IMR-90 (cell line): ENCODE measurements at regions not wholly inside any gene's neighbourhood (a gene's known extent, or its start where the extent isn't known, plus 50 kb on each side); places are given as distances from the start of the nearest gene placed in this dataset.

Experiments
- ATAC-seq: fragments of 200-7000 bp; cut with Tn5 transposase; 2 replicates; pipeline ENCODE4 v1.9.1; 2020; ENCODE audit warnings: low read depth, mild to moderate bottlenecking, moderate library complexity
- BruUV-seq: library from RNA; stranded (reverse); fragments of 400-500 nt; replicated peaks from 2 replicates; lab custom pipeline; 2021; lab: Mats Ljungman, UMichigan
- CTCF ChIA-PET: fragments of 300-600 bp; formaldehyde crosslinking; extraction: SDS; loops from one replicate; lab custom pipeline; 2021; ENCODE audit warnings: antibody characterized with exemption; lab: Yijun Ruan, JAX
- POLR2A ChIA-PET: fragments of 300-600 bp; sonication (Branson Sonifier 250); formaldehyde crosslinking; loops from one replicate; lab custom pipeline; 2022; ENCODE audit warnings: antibody characterized with exemption; ENCODE audit not compliant: unreplicated experiment; lab: Charles Lee
- DNase-seq: peaks from one replicate; pipeline ENCODE4 v3.0.0; 2013
- H2AFZ ChIP-seq: replicated peaks from 2 replicates; pipeline ENCODE3; 2013; ENCODE audit warnings: low read length, mild to moderate bottlenecking; ENCODE audit not compliant: poor library complexity
- H2AK5ac ChIP-seq: 2 replicates; pipeline ENCODE4 v1.6.1; 2013; ENCODE audit warnings: low read depth, low read length, inconsistent platforms
- H2AK9ac ChIP-seq: replicated peaks from 2 replicates; pipeline ENCODE3; 2013; ENCODE audit warnings: mild to moderate bottlenecking, low read depth, low read length, moderate library complexity; ENCODE audit not compliant: poor library complexity
- H2BK120ac ChIP-seq: 2 replicates; pipeline ENCODE4 v1.6.1; 2013; ENCODE audit warnings: low read depth, low read length, inconsistent platforms
- H2BK15ac ChIP-seq: 3 replicates; pipeline ENCODE4 v1.6.1; 2013; ENCODE audit warnings: low read depth, low read length, inconsistent platforms
- H2BK20ac ChIP-seq: 2 replicates; pipeline ENCODE4 v1.6.1; 2013; ENCODE audit warnings: low read depth, mild to moderate bottlenecking, inconsistent platforms, low read length, moderate library complexity
- H2BK5ac ChIP-seq: 2 replicates; pipeline ENCODE4 v1.6.1; 2013; ENCODE audit warnings: mild to moderate bottlenecking, low read depth, low read length, inconsistent platforms; ENCODE audit not compliant: poor library complexity, severe bottlenecking
- H3K14ac ChIP-seq: replicated peaks from 2 replicates; pipeline ENCODE4 v1.6.1; 2013; ENCODE audit warnings: low read depth, low read length, inconsistent platforms
- H3K18ac ChIP-seq: 2 replicates; pipeline ENCODE4 v1.6.1; 2013; ENCODE audit warnings: low read depth, low read length, control low read depth
- H3K23ac ChIP-seq: 2 replicates; pipeline ENCODE4 v1.6.1; 2013; ENCODE audit warnings: low read depth, low read length, inconsistent platforms
- H3K27ac ChIP-seq: 2 replicates; pipeline ENCODE4 v1.5.1; 2013; ENCODE audit warnings: mild to moderate bottlenecking, control low read depth, low read length; ENCODE audit not compliant: insufficient read depth
- H3K27me3 ChIP-seq: 2 replicates; pipeline ENCODE4 v1.6.1; 2013; ENCODE audit warnings: low read length; ENCODE audit not compliant: control insufficient read depth, insufficient read depth
- H3K36me3 ChIP-seq: 2 replicates; pipeline ENCODE4 v1.6.1; 2013; ENCODE audit warnings: low read length, mixed read lengths; ENCODE audit not compliant: control insufficient read depth, insufficient read depth
- H3K4ac ChIP-seq: 2 replicates; pipeline ENCODE4 v1.6.1; 2013; ENCODE audit warnings: low read depth, low read length, inconsistent platforms
- H3K4me1 ChIP-seq: 2 replicates; pipeline ENCODE4 v1.6.1; 2013; ENCODE audit warnings: low read length, mixed read lengths; ENCODE audit not compliant: control insufficient read depth, insufficient read depth
- H3K4me2 ChIP-seq: 2 replicates; pipeline ENCODE4 v1.6.1; 2013; ENCODE audit warnings: low read depth, mild to moderate bottlenecking, control low read depth, low read length, moderate library complexity
- H3K4me3 ChIP-seq: 2 replicates; pipeline ENCODE4 v1.5.1; 2013; ENCODE audit warnings: low read depth, mild to moderate bottlenecking, control low read depth, low read length, moderate library complexity; ENCODE audit not compliant: insufficient read depth
- H3K56ac ChIP-seq: 2 replicates; pipeline ENCODE4 v1.6.1; 2013; ENCODE audit warnings: low read length, inconsistent platforms; ENCODE audit not compliant: insufficient read depth; ENCODE audit errors: extremely low read depth
- H3K79me1 ChIP-seq, 2 experiments: 2 replicates each; pipeline ENCODE4 v1.6.1; 2013; ENCODE audit warnings: low read length in 2 of 2, inconsistent platforms in 1 of 2, low read depth in 1 of 2
- H3K9ac ChIP-seq: 2 replicates; pipeline ENCODE4 v1.6.1; 2013; ENCODE audit warnings: low read depth, low read length, control low read depth
- H3K9me1 ChIP-seq: 2 replicates; pipeline ENCODE4 v1.6.1; 2013; ENCODE audit warnings: low read length, inconsistent platforms; ENCODE audit not compliant: insufficient read depth
- H3K9me3 ChIP-seq: 2 replicates; pipeline ENCODE4 v1.6.1; 2013; ENCODE audit warnings: low read length; ENCODE audit not compliant: control insufficient read depth, insufficient read depth
- H4K20me1 ChIP-seq: 2 replicates; pipeline ENCODE4 v1.6.1; 2013; ENCODE audit warnings: low read length, inconsistent platforms; ENCODE audit not compliant: insufficient read depth
- H4K5ac ChIP-seq: 2 replicates; pipeline ENCODE4 v1.6.1; 2013; ENCODE audit warnings: mild to moderate bottlenecking, low read depth, low read length, control low read depth
- H4K8ac ChIP-seq, 2 experiments: 2 replicates each; pipeline ENCODE4 v1.6.1; 2013; ENCODE audit warnings: low read depth in 2 of 2, low read length in 2 of 2, control low read depth in 1 of 2, inconsistent platforms in 1 of 2
- H4K91ac ChIP-seq: 2 replicates; pipeline ENCODE4 v1.6.1; 2013; ENCODE audit warnings: low read depth, low read length, inconsistent platforms; ENCODE audit not compliant: insufficient read depth
- BHLHE40 ChIP-seq: fragments of 150-350 bp; IDR thresholded peaks from 2 replicates; pipeline ENCODE4 v1.6.1; 2016; ENCODE audit warnings: mild to moderate bottlenecking, low read depth, low read length
- CEBPB ChIP-seq: IDR thresholded peaks from 2 replicates; pipeline ENCODE4 v1.6.1; 2012; ENCODE audit warnings: low read depth, low read length, improper control_type of control experiment
- CHD1 ChIP-seq: IDR thresholded peaks from 2 replicates; pipeline ENCODE4 v1.6.1; 2012; ENCODE audit warnings: low read depth, low read length, improper control_type of control experiment
- CTCF ChIP-seq: conservative IDR thresholded peaks from 2 replicates; pipeline ENCODE4 v1.5.1; 2012; ENCODE audit warnings: mild to moderate bottlenecking, low read depth, low read length, improper control_type of control experiment
- FOS ChIP-seq: fragments of 150-350 bp; IDR thresholded peaks from 2 replicates; pipeline ENCODE4 v1.6.1; 2016; ENCODE audit warnings: low read depth, low read length
- MAFK ChIP-seq: IDR thresholded peaks from 2 replicates; pipeline ENCODE4 v1.6.1; 2012; ENCODE audit warnings: low read depth, low read length, improper control_type of control experiment
- MAZ ChIP-seq: IDR thresholded peaks from 2 replicates; pipeline ENCODE4 v1.6.1; 2012; ENCODE audit warnings: low read depth, mild to moderate bottlenecking, low read length, improper control_type of control experiment, moderate library complexity, borderline replicate concordance
- MXI1 ChIP-seq: IDR thresholded peaks from 2 replicates; pipeline ENCODE4 v1.6.1; 2012; ENCODE audit warnings: low read depth, mild to moderate bottlenecking, low read length, moderate library complexity, borderline replicate concordance
- NFE2L2 ChIP-seq: fragments of 150-350 bp; IDR thresholded peaks from 2 replicates; pipeline ENCODE4 v1.6.1; 2016; ENCODE audit warnings: low read depth, mild to moderate bottlenecking, low read length
- POLR2A ChIP-seq: IDR thresholded peaks from 2 replicates; pipeline ENCODE4 v1.6.1; 2012; ENCODE audit warnings: mild to moderate bottlenecking, low read depth, low read length
- RAD21 ChIP-seq: IDR thresholded peaks from 2 replicates; pipeline ENCODE4 v1.6.1; 2012; ENCODE audit warnings: low read length, improper control_type of control experiment
- RCOR1 ChIP-seq: IDR thresholded peaks from 2 replicates; pipeline ENCODE4 v1.6.1; 2012; ENCODE audit warnings: mild to moderate bottlenecking, low read length, improper control_type of control experiment; ENCODE audit not compliant: insufficient replicate concordance
- RFX5 ChIP-seq: IDR thresholded peaks from 2 replicates; pipeline ENCODE4 v1.8.0; 2012; ENCODE audit warnings: low read depth, mild to moderate bottlenecking, low read length, moderate library complexity
- SMC3 ChIP-seq: fragments of 150-350 bp; IDR thresholded peaks from 2 replicates; pipeline ENCODE4 v1.6.1; 2016; ENCODE audit warnings: low read depth, mild to moderate bottlenecking, antibody characterized with exemption, low read length, moderate library complexity
- USF2 ChIP-seq: fragments of 150-350 bp; IDR thresholded peaks from 2 replicates; pipeline ENCODE4 v1.6.1; 2017; ENCODE audit warnings: mild to moderate bottlenecking, antibody characterized with exemption, low read length, low read depth
- WGBS, 2 experiments: methylation state at CpG; one replicate each; pipeline versions ENCODE4 v1.1.5 to v1.1.7; 2013; ENCODE audit warnings: missing lambda C conversion rate in 2 of 2; ENCODE audit not compliant: insufficient read length in 1 of 2; ENCODE audit errors: extremely low coverage in 2 of 2; 5-methylcytosine and 5-hydroxymethylcytosine counted together
- dilution Hi-C: fragments of 300-500 bp; cut with HindIII; formaldehyde crosslinking; loops from one replicate; pipeline ENCODE4 v1.14.3; 2018; ENCODE audit warnings: low sequenced_read_pairs; ENCODE audit not compliant: unreplicated experiment
- in situ Hi-C: fragments of 300-500 bp; cut with MboI; formaldehyde crosslinking; loops from 3 replicates; pipeline ENCODE4 v1.14.3; 2019; ENCODE audit warnings: low sequenced_read_pairs, inconsistent platforms, mixed read lengths
- intact Hi-C: fragments of 100-400 bp; cut with micrococcal nuclease; formaldehyde crosslinking; loops from 2 replicates; pipeline ENCODE4 v1.10.0; 2022
- TF ChIP-seq, protein P1 (sequence below): fragments of 150-350 bp; IDR thresholded peaks from 2 replicates; pipeline ENCODE4 v1.6.1; 2016; ENCODE audit warnings: low read depth, mild to moderate bottlenecking, low read length, moderate library complexity, borderline replicate concordance

- no peak overlapping the region for H4K8ac ChIP-seq
- no peak overlapping the region for H3K9ac ChIP-seq
- no CpG with 5 or more reads among the region's 1 CpG for WGBS, 2 experiments
- H4K91ac ChIP-seq, result no peak overlapping the region
- in situ Hi-C loops, result no loop called here
- H3K9me3 ChIP-seq, result peaks cover 5% of the 10 kb centered on the region
- H3K9me1 ChIP-seq, result no peaks in the 10 kb centered on the region
- H3K23ac ChIP-seq, result no peak overlapping the region
- CTCF ChIA-PET, result no interaction called here
- no peak overlapping the region for H3K4me2 ChIP-seq
- H3K27me3 ChIP-seq, result no peaks in the 10 kb centered on the region
- H2BK15ac ChIP-seq, result no peak overlapping the region
- no peak overlapping the region for H4K5ac ChIP-seq
- BruUV-seq, result no TSS peak
- no peak overlapping the region for H3K14ac ChIP-seq
- no peak overlapping the region for H3K4me3 ChIP-seq
- H3K4me1 ChIP-seq, result no peaks in the 10 kb centered on the region
- H3K18ac ChIP-seq, result no peak overlapping the region
- H2AK9ac ChIP-seq, result no peak overlapping the region
- DNase-seq (no peak), ATAC-seq (no peak)
- no peak overlapping the region for H2AK5ac ChIP-seq
- H3K4ac ChIP-seq, result no peak overlapping the region
- no peaks in the 10 kb centered on the region for H3K36me3 ChIP-seq
- no peaks in the 10 kb centered on the region for H4K20me1 ChIP-seq
- H2BK5ac ChIP-seq, result no peak overlapping the region
- POLR2A ChIA-PET, result no interaction called here
- H3K56ac ChIP-seq, result no peak overlapping the region
- no peak overlapping the region for H2AFZ ChIP-seq
- TF ChIP-seq RAD21 (no peak), CHD1 (no peak), RFX5 (no peak), POLR2A (no peak), BHLHE40 (no peak), RCOR1 (no peak), FOS (no peak), CTCF (no peak), MAFK (no peak), USF2 (no peak), MAZ (no peak), CEBPB (no peak), MXI1 (no peak), NFE2L2 (no peak), SMC3 (no peak)
- TF ChIP-seq, protein P1, sequence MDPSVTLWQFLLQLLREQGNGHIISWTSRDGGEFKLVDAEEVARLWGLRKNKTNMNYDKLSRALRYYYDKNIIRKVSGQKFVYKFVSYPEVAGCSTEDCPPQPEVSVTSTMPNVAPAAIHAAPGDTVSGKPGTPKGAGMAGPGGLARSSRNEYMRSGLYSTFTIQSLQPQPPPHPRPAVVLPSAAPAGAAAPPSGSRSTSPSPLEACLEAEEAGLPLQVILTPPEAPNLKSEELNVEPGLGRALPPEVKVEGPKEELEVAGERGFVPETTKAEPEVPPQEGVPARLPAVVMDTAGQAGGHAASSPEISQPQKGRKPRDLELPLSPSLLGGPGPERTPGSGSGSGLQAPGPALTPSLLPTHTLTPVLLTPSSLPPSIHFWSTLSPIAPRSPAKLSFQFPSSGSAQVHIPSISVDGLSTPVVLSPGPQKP, result no peak
- H2BK120ac ChIP-seq, result no peak overlapping the region
- dilution Hi-C loops, result no loop called here
- H3K27ac ChIP-seq, result no peak overlapping the region
- intact Hi-C loops, result no loop called here
- no peak overlapping the region for H2BK20ac ChIP-seq
- H3K79me1 ChIP-seq, result no peaks in the 10 kb centered on the region
Observed at GRCh38 chr2:140061240-140061639, 1281.0 kb upstream of the NXPH2 start.
